ENCODE measurements at regions not wholly inside any gene's neighbourhood (a gene's known extent, or its start where the extent isn't known, plus 50 kb on each side); places are given as distances from the start of the nearest gene placed in this dataset.

GRCh38 chr10:131445623-131446022 is 134.1 kb upstream of the TCERG1L start:
- DNase-seq (ENCODE audit: low read depth in 2 of 2), result no peak

GRCh38 chr10:131446171-131446570 is 134.7 kb upstream of the TCERG1L start:
- DNase-seq (ENCODE audit: low read depth in 2 of 2), result no peak

- DNase-seq (ENCODE audit: low read depth in 2 of 2), result no peak
Measured at GRCh38 chr10:131448171-131448570, 136.7 kb upstream of the TCERG1L start.

GRCh38 chr10:131448883-131449282 is 137.4 kb upstream of the TCERG1L start:
- DNase-seq (ENCODE audit: low read depth in 2 of 2), result no peak

GRCh38 chr10:131450216-131450765 is 138.8 kb upstream of the TCERG1L start:
- DNase-seq (ENCODE audit: low read depth in 2 of 2), result no peak

- no peak for DNase-seq (ENCODE audit: low read depth in 2 of 2)
Measured at GRCh38 chr10:131451407-131452015, 140.0 kb upstream of the TCERG1L start.

- no peak for DNase-seq (ENCODE audit: low read depth in 2 of 2)
Measured at GRCh38 chr10:131452926-131453720, 141.6 kb upstream of the TCERG1L start.

GRCh38 chr10:131453721-131454634 is 142.5 kb upstream of the TCERG1L start:
- peak; percentile 45 to 61 for DNase-seq (ENCODE audit: low read depth in 2 of 2)

GRCh38 chr10:131456411-131456810 is 144.9 kb upstream of the TCERG1L start:
- DNase-seq (ENCODE audit: low read depth in 2 of 2), result no peak

GRCh38 chr10:131461093-131461492 is 149.6 kb upstream of the TCERG1L start:
- no peak for DNase-seq (ENCODE audit: low read depth in 2 of 2)

GRCh38 chr10:131464789-131465188 is 153.3 kb upstream of the TCERG1L start:
- no peak for DNase-seq (ENCODE audit: low read depth in 2 of 2)

GRCh38 chr10:131469551-131469950 is 158.0 kb upstream of the TCERG1L start:
- DNase-seq (ENCODE audit: low read depth in 2 of 2), result no peak

- no peak for DNase-seq (ENCODE audit: low read depth in 2 of 2)
Measured at GRCh38 chr10:131473645-131474044, 162.1 kb upstream of the TCERG1L start.

- DNase-seq (ENCODE audit: low read depth in 2 of 2), result no peak
Measured at GRCh38 chr10:131474416-131474815, 162.9 kb upstream of the TCERG1L start.

GRCh38 chr10:131475043-131475442 is 163.5 kb upstream of the TCERG1L start:
- no peak for DNase-seq (ENCODE audit: low read depth in 2 of 2)

GRCh38 chr10:131475803-131476202 is 164.3 kb upstream of the TCERG1L start:
- DNase-seq (ENCODE audit: low read depth in 2 of 2), result no peak

- DNase-seq (ENCODE audit: low read depth in 2 of 2), result no peak
Measured at GRCh38 chr10:131477457-131478121, 166.1 kb upstream of the TCERG1L start.

GRCh38 chr10:131478377-131478989 is 167.0 kb upstream of the TCERG1L start:
- no peak for DNase-seq (ENCODE audit: low read depth in 2 of 2)

- DNase-seq (ENCODE audit: low read depth in 2 of 2), result no peak
Measured at GRCh38 chr10:131480066-131480465, 168.5 kb upstream of the TCERG1L start.

- DNase-seq (ENCODE audit: low read depth in 2 of 2), result no peak
Measured at GRCh38 chr10:131480861-131481260, 169.3 kb upstream of the TCERG1L start.

GRCh38 chr10:131485732-131486131 is 174.2 kb upstream of the TCERG1L start:
- no peak for DNase-seq (ENCODE audit: low read depth in 2 of 2)

Data from stimulated activated CD4-positive, alpha-beta T cell treated with anti-CD3 and anti-CD28 coated beads, Interleukin-1b, Interleukin-23, amount 100 ng/mL, for 4 hours (primary cell).